ENCODE measurements at regions not wholly inside any gene's neighbourhood (a gene's known extent, or its start where the extent isn't known, plus 50 kb on each side); places are given as distances from the start of the nearest gene placed in this dataset.

DNA sequence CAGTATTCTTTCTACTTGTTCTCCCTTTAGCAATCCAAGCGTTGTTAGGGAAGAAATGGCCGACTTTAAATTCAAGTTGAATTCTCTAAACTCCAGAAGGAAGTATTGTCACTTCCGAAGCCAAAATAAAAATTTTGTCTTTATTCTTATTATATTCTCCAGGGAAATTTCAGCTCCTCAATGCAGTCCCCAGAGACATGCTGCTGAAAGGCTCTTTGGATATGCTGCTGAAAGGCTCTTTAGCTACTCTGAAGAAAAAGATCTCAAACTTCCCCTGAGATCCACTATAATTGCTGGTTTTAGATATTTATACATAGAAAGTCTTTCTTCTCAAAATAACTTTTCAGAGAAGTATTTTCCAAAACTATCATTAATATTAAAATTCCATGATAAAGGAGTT lies 92.3 kb upstream of the PARP8 start (continued):
- TF ChIP-seq, protein P1, sequence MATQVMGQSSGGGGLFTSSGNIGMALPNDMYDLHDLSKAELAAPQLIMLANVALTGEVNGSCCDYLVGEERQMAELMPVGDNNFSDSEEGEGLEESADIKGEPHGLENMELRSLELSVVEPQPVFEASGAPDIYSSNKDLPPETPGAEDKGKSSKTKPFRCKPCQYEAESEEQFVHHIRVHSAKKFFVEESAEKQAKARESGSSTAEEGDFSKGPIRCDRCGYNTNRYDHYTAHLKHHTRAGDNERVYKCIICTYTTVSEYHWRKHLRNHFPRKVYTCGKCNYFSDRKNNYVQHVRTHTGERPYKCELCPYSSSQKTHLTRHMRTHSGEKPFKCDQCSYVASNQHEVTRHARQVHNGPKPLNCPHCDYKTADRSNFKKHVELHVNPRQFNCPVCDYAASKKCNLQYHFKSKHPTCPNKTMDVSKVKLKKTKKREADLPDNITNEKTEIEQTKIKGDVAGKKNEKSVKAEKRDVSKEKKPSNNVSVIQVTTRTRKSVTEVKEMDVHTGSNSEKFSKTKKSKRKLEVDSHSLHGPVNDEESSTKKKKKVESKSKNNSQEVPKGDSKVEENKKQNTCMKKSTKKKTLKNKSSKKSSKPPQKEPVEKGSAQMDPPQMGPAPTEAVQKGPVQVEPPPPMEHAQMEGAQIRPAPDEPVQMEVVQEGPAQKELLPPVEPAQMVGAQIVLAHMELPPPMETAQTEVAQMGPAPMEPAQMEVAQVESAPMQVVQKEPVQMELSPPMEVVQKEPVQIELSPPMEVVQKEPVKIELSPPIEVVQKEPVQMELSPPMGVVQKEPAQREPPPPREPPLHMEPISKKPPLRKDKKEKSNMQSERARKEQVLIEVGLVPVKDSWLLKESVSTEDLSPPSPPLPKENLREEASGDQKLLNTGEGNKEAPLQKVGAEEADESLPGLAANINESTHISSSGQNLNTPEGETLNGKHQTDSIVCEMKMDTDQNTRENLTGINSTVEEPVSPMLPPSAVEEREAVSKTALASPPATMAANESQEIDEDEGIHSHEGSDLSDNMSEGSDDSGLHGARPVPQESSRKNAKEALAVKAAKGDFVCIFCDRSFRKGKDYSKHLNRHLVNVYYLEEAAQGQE (IDR thresholded peaks at IDR 0.05; ENCODE audit: unreplicated experiment), result no peak
- TF ChIP-seq CREB1 (CRISPR knock-in tag; IDR thresholded peaks at IDR 0.05; ENCODE audit: low read depth) (no peak), NANOG (IDR thresholded peaks at IDR 0.05; ENCODE audit: borderline replicate concordance) (no peak), POLR2AphosphoS5 (IDR thresholded peaks at IDR 0.05; ENCODE audit: low read depth) (no peak), STAT1 (IDR thresholded peaks at IDR 0.05; ENCODE audit: unreplicated experiment) (no peak), JUNB (IDR thresholded peaks at IDR 0.05; ENCODE audit: unreplicated experiment) (no peak)
- TF ChIP-seq, protein P2, sequence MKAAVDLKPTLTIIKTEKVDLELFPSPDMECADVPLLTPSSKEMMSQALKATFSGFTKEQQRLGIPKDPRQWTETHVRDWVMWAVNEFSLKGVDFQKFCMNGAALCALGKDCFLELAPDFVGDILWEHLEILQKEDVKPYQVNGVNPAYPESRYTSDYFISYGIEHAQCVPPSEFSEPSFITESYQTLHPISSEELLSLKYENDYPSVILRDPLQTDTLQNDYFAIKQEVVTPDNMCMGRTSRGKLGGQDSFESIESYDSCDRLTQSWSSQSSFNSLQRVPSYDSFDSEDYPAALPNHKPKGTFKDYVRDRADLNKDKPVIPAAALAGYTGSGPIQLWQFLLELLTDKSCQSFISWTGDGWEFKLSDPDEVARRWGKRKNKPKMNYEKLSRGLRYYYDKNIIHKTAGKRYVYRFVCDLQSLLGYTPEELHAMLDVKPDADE (IDR thresholded peaks at IDR 0.05), result no peak

DNA sequence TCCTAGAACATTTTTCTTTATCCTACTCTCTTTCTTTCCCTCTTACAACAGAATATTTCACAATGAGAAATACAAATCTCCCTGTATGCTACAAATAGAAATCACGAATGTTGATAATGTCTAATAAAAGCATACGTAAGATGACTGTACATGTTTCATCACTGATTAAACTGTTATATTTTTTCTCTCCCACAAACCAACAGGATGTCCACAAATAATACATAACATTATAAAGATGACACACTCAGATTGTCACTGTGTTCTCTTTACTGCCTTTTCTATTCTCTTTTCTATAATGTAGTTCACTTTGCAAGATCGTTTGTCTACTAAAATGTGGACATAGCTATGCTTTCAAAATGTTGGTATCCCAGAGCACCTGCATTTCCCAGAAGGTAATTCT lies 90.7 kb upstream of the PARP8 start:
- H3K27ac ChIP-seq (ENCODE audit: low read depth), result no peak overlapping the region
- Mint-ChIP-seq H3K4me1 (no peaks in the 10 kb centered on the region), H3K27ac (no peak overlapping the region), H3K4me3 (no peak overlapping the region), H3K9me3 (no peaks in the 10 kb centered on the region), H3K36me3 (ENCODE audit: low read depth) (no peaks in the 10 kb centered on the region), H3K27me3 (ENCODE audit: insufficient read depth, low read depth, poor library complexity) (no peaks in the 10 kb centered on the region)
- H3K27me3 ChIP-seq (ENCODE audit: insufficient read depth), result no peaks in the 10 kb centered on the region
- H3K79me2 ChIP-seq (replicated peaks; ENCODE audit: insufficient read depth), result no peaks in the 10 kb centered on the region
- no peaks in the 10 kb centered on the region for H3F3A ChIP-seq (replicated peaks; ENCODE audit: low read depth)
- H3K36me3 ChIP-seq (ENCODE audit: insufficient read depth), result no peaks in the 10 kb centered on the region
- no peaks in the 10 kb centered on the region for H4K20me1 ChIP-seq (replicated peaks; ENCODE audit: insufficient read depth)
- H3K4me1 ChIP-seq (ENCODE audit: insufficient read depth), result no peaks in the 10 kb centered on the region
- no peak overlapping the region for H3K4me2 ChIP-seq
- ATAC-seq (no peak), DNase-seq (ENCODE audit: low spot score) (no peak)
- no peaks in the 10 kb centered on the region for H3K9me2 ChIP-seq (ENCODE audit: insufficient read depth)
- no peak overlapping the region for H2AFZ ChIP-seq
- H3K4me3 ChIP-seq, result no peak overlapping the region
- TF ChIP-seq, protein P3, sequence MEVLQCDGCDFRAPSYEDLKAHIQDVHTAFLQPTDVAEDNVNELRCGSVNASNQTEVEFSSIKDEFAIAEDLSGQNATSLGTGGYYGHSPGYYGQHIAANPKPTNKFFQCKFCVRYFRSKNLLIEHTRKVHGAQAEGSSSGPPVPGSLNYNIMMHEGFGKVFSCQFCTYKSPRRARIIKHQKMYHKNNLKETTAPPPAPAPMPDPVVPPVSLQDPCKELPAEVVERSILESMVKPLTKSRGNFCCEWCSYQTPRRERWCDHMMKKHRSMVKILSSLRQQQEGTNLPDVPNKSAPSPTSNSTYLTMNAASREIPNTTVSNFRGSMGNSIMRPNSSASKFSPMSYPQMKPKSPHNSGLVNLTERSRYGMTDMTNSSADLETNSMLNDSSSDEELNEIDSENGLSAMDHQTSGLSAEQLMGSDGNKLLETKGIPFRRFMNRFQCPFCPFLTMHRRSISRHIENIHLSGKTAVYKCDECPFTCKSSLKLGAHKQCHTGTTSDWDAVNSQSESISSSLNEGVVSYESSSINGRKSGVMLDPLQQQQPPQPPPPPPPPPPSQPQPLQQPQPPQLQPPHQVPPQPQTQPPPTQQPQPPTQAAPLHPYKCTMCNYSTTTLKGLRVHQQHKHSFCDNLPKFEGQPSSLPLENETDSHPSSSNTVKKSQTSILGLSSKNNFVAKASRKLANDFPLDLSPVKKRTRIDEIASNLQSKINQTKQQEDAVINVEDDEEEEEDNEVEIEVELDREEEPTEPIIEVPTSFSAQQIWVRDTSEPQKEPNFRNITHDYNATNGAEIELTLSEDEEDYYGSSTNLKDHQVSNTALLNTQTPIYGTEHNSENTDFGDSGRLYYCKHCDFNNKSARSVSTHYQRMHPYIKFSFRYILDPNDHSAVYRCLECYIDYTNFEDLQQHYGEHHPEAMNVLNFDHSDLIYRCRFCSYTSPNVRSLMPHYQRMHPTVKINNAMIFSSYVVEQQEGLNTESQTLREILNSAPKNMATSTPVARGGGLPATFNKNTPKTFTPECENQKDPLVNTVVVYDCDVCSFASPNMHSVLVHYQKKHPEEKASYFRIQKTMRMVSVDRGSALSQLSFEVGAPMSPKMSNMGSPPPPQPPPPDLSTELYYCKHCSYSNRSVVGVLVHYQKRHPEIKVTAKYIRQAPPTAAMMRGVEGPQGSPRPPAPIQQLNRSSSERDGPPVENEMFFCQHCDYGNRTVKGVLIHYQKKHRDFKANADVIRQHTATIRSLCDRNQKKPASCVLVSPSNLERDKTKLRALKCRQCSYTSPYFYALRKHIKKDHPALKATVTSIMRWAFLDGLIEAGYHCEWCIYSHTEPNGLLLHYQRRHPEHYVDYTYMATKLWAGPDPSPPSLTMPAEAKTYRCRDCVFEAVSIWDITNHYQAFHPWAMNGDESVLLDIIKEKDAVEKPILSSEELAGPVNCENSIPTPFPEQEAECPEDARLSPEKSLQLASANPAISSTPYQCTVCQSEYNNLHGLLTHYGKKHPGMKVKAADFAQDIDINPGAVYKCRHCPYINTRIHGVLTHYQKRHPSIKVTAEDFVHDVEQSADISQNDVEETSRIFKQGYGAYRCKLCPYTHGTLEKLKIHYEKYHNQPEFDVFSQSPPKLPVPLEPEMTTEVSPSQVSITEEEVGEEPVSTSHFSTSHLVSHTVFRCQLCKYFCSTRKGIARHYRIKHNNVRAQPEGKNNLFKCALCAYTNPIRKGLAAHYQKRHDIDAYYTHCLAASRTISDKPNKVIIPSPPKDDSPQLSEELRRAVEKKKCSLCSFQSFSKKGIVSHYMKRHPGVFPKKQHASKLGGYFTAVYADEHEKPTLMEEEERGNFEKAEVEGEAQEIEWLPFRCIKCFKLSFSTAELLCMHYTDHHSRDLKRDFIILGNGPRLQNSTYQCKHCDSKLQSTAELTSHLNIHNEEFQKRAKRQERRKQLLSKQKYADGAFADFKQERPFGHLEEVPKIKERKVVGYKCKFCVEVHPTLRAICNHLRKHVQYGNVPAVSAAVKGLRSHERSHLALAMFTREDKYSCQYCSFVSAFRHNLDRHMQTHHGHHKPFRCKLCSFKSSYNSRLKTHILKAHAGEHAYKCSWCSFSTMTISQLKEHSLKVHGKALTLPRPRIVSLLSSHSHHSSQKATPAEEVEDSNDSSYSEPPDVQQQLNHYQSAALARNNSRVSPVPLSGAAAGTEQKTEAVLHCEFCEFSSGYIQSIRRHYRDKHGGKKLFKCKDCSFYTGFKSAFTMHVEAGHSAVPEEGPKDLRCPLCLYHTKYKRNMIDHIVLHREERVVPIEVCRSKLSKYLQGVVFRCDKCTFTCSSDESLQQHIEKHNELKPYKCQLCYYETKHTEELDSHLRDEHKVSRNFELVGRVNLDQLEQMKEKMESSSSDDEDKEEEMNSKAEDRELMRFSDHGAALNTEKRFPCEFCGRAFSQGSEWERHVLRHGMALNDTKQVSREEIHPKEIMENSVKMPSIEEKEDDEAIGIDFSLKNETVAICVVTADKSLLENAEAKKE (CRISPR knock-in tag; IDR thresholded peaks at IDR 0.05), result no peak
- TF ChIP-seq CREB1 (CRISPR knock-in tag; IDR thresholded peaks at IDR 0.05; ENCODE audit: low read depth) (no peak), NANOG (IDR thresholded peaks at IDR 0.05; ENCODE audit: borderline replicate concordance) (no peak), JUNB (IDR thresholded peaks at IDR 0.05; ENCODE audit: unreplicated experiment) (no peak), EZH2 (IDR thresholded peaks at IDR 0.05; ENCODE audit: low read depth, unreplicated experiment) (no peak), STAT1 (IDR thresholded peaks at IDR 0.05; ENCODE audit: unreplicated experiment) (no peak), POLR2AphosphoS5 (IDR thresholded peaks at IDR 0.05; ENCODE audit: low read depth) (no peak), EZH2phosphoT487 (IDR thresholded peaks at IDR 0.05; ENCODE audit: unreplicated experiment) (no peak)
- TF ChIP-seq, protein P1 (IDR thresholded peaks at IDR 0.05; ENCODE audit: unreplicated experiment), result no peak
